ENCODE measurements at regions not wholly inside any gene's neighbourhood (a gene's known extent, or its start where the extent isn't known, plus 50 kb on each side); places are given as distances from the start of the nearest gene placed in this dataset.

DNA sequence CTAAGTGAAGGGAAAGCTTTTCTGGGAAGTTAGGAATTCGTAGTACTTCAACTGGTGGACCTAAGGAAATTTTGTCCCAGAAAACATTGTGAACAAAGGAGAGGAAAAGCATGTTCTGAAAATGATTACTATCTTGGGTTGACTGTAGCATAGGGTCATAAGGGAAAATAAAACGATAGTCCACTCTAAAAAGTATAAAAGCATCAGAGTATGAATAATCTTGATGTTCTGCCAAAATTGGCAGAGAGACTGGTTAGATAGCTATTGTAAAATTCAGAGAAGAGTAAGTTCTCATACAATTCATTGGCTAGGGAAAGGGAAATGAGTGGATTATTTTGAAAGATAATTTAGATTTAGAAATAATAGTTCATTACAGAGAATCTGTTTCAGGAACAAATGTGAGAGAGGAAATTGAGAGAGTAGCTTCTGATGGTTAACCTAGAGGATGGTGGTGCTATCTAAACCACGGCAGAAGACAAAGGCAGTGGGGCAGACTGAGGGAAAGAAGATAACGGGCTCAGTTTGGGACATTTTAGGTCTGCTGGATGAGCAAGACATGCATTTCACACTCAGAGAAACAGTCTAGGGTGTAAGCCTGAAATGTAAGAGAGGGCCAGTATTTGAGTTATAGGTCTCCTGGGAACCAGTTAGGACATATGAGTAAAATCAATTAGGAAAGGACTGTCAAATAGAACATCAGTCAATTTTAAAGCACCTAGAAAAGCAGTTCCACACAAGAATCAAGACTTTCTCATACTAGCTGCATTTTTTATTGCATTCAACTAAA lies 799.3 kb upstream of the CXADR start:
- no peak for TF ChIP-seq CTCF (IDR thresholded peaks at IDR 0.05; ENCODE audit: extremely low read depth, insufficient read depth, missing control alignments)
- no peak for DNase-seq (ENCODE audit: low spot score)
- in situ Hi-C loops (cut with MboI; ENCODE audit: low pct_unique_long_range_greater_than_20kb, low sequenced_read_pairs, unreplicated experiment), result no loop called here

GRCh38 chr21:16740511-16740910 lies 772.3 kb upstream of the CXADR start:
- DNase-seq (ENCODE audit: low spot score), result no peak
- in situ Hi-C loops (cut with MboI; ENCODE audit: low pct_unique_long_range_greater_than_20kb, low sequenced_read_pairs, unreplicated experiment), result no loop called here
- no peak for TF ChIP-seq CTCF (IDR thresholded peaks at IDR 0.05; ENCODE audit: extremely low read depth, insufficient read depth, missing control alignments)

GRCh38 chr21:16741141-16741665 lies 771.6 kb upstream of the CXADR start:
- in situ Hi-C loops (cut with MboI; ENCODE audit: low pct_unique_long_range_greater_than_20kb, low sequenced_read_pairs, unreplicated experiment), result no loop called here
- no peak for TF ChIP-seq CTCF (IDR thresholded peaks at IDR 0.05; ENCODE audit: extremely low read depth, insufficient read depth, missing control alignments)
- no peak for DNase-seq (ENCODE audit: low spot score)

DNA sequence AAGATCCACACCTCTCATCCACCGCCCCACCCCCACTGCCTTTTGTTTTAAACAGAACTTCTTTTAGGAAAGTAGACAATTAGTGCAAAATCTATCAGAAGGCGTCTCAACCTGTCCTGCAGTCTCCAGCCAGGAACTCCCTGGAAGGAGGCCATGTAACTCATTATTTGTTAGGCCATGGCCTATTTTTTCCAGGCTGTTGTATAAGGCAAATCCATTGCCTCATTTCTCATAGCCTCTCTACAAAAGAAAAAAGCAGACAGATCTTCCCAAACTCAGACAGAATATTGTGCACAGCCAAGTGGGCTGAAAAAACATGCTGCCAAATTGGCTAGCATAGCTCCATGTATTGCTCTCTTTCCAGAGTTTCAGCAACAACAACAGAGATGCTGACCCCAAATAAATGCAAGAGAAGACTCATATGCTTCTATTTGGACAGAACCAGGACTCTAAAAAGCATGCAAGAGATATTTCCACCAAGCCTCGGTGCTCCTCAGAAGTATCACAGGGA lies 770.7 kb upstream of the CXADR start:
- TF ChIP-seq CTCF (IDR thresholded peaks at IDR 0.05; ENCODE audit: extremely low read depth, insufficient read depth, missing control alignments), result no peak
- in situ Hi-C loops (cut with MboI; ENCODE audit: low pct_unique_long_range_greater_than_20kb, low sequenced_read_pairs, unreplicated experiment), result no loop called here
- no peak for DNase-seq (ENCODE audit: low spot score)

DNA sequence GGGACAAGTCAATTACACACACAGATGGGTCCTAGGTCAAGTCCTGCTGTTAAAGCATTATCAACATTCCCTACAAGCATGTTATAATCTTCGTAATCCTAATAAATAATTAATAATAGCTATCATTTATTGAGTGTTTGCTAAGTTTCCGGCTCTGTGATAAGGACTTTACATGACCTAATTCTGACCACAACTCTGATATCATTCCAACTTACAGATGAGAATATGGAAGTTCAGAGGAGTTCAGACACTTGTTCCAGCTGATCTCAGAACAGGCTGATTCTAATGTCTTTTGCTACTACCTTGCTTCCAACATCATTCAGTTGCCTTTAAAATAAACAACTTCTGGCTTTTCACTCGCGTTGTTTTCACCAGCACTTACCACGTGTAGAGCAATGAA lies 770.1 kb upstream of the CXADR start:
- no peak for TF ChIP-seq CTCF (IDR thresholded peaks at IDR 0.05; ENCODE audit: extremely low read depth, insufficient read depth, missing control alignments)
- no peak for DNase-seq (ENCODE audit: low spot score)
- in situ Hi-C loops (cut with MboI; ENCODE audit: low pct_unique_long_range_greater_than_20kb, low sequenced_read_pairs, unreplicated experiment), result no loop called here

GRCh38 chr21:16743317-16743716 lies 769.5 kb upstream of the CXADR start:
- no peak for TF ChIP-seq CTCF (IDR thresholded peaks at IDR 0.05; ENCODE audit: extremely low read depth, insufficient read depth, missing control alignments)
- no peak for DNase-seq (ENCODE audit: low spot score)
- in situ Hi-C loops (cut with MboI; ENCODE audit: low pct_unique_long_range_greater_than_20kb, low sequenced_read_pairs, unreplicated experiment), result no loop called here
